ENCODE measurements at regions not wholly inside any gene's neighbourhood (a gene's known extent, or its start where the extent isn't known, plus 50 kb on each side); places are given as distances from the start of the nearest gene placed in this dataset.

DNA sequence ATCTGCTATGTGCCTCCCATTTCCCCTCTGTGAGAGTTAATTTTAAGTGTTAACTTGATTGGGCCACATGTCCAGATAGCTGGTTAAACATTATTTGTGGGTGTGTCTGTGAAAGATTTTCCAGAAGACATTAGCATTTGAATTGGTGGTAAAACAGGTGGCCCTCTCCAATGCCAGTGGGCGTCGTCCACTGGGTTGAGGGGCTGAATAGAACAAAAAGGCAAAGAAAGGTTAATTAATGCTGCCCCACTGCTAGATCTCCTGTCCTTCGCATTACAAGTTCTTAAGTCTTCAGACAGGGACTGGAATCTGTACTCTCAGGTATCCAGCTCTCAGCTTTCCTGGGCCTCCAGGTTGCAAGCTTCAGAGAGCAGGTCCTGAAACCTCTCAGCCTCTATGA lies 1160.9 kb upstream of the LRRN3 start:
- Histone ChIP-seq H3K27ac (ENCODE audit: low read depth in 1 of 2, low read length in 1 of 2) (no peak overlapping the region), H3K4me3 (ENCODE audit: low read length in 2 of 2) (no peak overlapping the region), H3K9me3 (ENCODE audit: control insufficient read depth in 2 of 2, insufficient read depth in 1 of 2, low read length in 1 of 2) (no peaks in the 10 kb centered on the region), H3K4me1 (ENCODE audit: control insufficient read depth in 2 of 2, insufficient read depth in 2 of 2, low read length in 2 of 2) (no peaks in the 10 kb centered on the region), H3K27me3 (ENCODE audit: control insufficient read depth in 2 of 2, insufficient read depth in 1 of 2, low read length in 1 of 2) (no peaks in the 10 kb centered on the region), H3K36me3 (ENCODE audit: control insufficient read depth in 2 of 2, insufficient read depth in 2 of 2, low read length in 1 of 2) (no peaks in the 10 kb centered on the region)
- no peak for DNase-seq (ENCODE audit: low read depth in 6 of 9, low spot score in 9 of 9)
- WGBS: 90% methylated on average over 3 of the region's 3 CpGs

DNA sequence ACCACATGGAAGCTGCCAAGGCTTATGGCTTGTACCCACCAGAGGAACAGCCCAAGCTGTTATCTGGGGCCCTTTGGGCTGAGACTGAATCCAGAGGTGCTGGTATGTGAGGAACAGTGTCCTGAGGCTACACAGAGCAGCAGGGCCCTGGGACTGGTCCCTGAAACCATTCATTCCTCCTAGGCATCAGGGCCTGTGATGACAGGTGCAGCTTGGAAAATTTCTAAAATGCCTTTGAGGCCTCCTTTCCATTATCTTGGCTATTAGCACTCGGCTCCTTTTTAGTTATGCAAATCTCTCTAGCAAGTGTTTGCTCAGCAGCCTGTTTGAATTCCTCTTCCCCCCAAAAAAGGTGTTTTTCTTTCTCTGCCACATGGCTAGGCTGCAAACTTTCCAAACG lies 1151.7 kb upstream of the LRRN3 start:
- no peak for DNase-seq (ENCODE audit: low read depth in 6 of 9, low spot score in 9 of 9)
- Histone ChIP-seq H3K27ac (ENCODE audit: low read depth in 1 of 2, low read length in 1 of 2) (no peak overlapping the region), H3K27me3 (ENCODE audit: control insufficient read depth in 2 of 2, insufficient read depth in 1 of 2, low read length in 1 of 2) (no peaks in the 10 kb centered on the region), H3K4me1 (ENCODE audit: control insufficient read depth in 2 of 2, insufficient read depth in 2 of 2, low read length in 2 of 2) (no peaks in the 10 kb centered on the region), H3K4me3 (ENCODE audit: low read length in 2 of 2) (no peak overlapping the region), H3K36me3 (ENCODE audit: control insufficient read depth in 2 of 2, insufficient read depth in 2 of 2, low read length in 1 of 2) (no peaks in the 10 kb centered on the region), H3K9me3 (ENCODE audit: control insufficient read depth in 2 of 2, insufficient read depth in 1 of 2, low read length in 1 of 2) (peaks cover 0 to 12% of the 10 kb centered on the region in 2 donors)
- 63% methylated on average over 2 of the region's 2 CpGs for WGBS

DNA sequence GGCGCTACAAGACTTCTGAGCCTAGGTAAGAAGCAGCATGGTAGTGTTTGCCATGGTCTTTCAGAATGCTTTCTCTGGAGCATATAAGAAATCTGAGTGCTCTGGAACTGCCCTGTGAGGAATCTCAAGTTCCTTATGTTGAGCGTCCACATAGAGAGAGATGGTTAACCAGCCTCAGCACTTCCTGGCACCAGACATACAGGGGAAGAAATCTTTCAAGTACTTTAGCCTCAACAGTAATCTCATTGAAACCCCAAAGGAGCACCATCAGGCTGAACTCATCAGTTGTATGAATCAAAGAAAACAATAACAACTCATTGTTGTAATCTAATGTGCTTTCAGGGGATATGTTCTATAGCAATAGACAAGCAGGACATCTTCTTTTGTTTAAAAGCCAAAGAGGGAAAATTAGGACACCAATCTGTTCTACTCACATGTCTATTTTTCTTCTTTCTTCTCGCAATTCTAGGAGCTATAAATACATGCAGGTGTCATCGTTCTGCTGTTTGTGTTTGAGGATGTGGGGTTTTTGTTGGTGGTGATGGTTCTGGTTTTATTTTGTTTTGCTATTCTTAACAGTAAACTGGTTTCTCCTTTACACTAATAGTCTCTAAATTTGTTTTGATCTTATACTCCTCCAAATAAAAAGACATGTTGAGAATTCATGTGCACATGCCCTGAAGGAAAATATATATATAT lies 1145.0 kb upstream of the LRRN3 start:
- no peak for DNase-seq (ENCODE audit: low read depth in 6 of 9, low spot score in 9 of 9)
- Histone ChIP-seq H3K36me3 (ENCODE audit: control insufficient read depth in 2 of 2, insufficient read depth in 2 of 2, low read length in 1 of 2) (no peaks in the 10 kb centered on the region), H3K27ac (ENCODE audit: low read depth in 1 of 2, low read length in 1 of 2) (no peak overlapping the region), H3K4me3 (ENCODE audit: low read length in 2 of 2) (no peak overlapping the region), H3K4me1 (ENCODE audit: control insufficient read depth in 2 of 2, insufficient read depth in 2 of 2, low read length in 2 of 2) (no peaks in the 10 kb centered on the region), H3K27me3 (ENCODE audit: control insufficient read depth in 2 of 2, insufficient read depth in 1 of 2, low read length in 1 of 2) (no peaks in the 10 kb centered on the region), H3K9me3 (ENCODE audit: control insufficient read depth in 2 of 2, insufficient read depth in 1 of 2, low read length in 1 of 2) (no peaks in the 10 kb centered on the region)
- 84% methylated on average over 4 of the region's 4 CpGs for WGBS

DNA sequence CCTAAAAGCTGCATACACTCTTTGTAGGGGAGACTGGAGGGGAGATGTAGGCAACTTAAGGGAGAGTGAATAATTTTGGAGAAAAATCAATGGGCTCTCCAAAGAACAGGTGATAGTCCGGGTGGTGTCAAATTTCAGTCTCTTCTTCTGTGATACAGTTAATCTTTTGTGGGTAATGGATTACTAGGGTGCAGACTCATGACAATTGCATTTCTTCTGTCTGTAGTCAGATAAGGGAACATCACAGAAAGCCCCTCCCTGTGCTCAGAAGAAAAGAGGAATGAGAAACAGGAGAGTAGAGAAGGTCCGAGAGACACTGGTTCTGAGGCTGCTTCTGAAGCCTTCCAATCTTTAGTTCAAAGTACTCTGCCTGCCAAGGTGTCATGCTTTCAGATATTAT lies 1140.7 kb upstream of the LRRN3 start:
- H3K9me3 ChIP-seq (ENCODE audit: control insufficient read depth in 2 of 2, insufficient read depth in 1 of 2, low read length in 1 of 2): no peaks in the 10 kb centered on the region
- no peak overlapping the region for H3K27ac ChIP-seq (ENCODE audit: low read depth in 1 of 2, low read length in 1 of 2)
- H3K27me3 ChIP-seq (ENCODE audit: control insufficient read depth in 2 of 2, insufficient read depth in 1 of 2, low read length in 1 of 2): no peaks in the 10 kb centered on the region
- DNase-seq (ENCODE audit: low read depth in 6 of 9, low spot score in 9 of 9): no peak
- H3K4me3 ChIP-seq (ENCODE audit: low read length in 2 of 2): no peak overlapping the region
- no peaks in the 10 kb centered on the region for H3K4me1 ChIP-seq (ENCODE audit: control insufficient read depth in 2 of 2, insufficient read depth in 2 of 2, low read length in 2 of 2)
- WGBS: 86% methylated on average over 2 of the region's 2 CpGs
- no peaks in the 10 kb centered on the region for H3K36me3 ChIP-seq (ENCODE audit: control insufficient read depth in 2 of 2, insufficient read depth in 2 of 2, low read length in 1 of 2)

DNA sequence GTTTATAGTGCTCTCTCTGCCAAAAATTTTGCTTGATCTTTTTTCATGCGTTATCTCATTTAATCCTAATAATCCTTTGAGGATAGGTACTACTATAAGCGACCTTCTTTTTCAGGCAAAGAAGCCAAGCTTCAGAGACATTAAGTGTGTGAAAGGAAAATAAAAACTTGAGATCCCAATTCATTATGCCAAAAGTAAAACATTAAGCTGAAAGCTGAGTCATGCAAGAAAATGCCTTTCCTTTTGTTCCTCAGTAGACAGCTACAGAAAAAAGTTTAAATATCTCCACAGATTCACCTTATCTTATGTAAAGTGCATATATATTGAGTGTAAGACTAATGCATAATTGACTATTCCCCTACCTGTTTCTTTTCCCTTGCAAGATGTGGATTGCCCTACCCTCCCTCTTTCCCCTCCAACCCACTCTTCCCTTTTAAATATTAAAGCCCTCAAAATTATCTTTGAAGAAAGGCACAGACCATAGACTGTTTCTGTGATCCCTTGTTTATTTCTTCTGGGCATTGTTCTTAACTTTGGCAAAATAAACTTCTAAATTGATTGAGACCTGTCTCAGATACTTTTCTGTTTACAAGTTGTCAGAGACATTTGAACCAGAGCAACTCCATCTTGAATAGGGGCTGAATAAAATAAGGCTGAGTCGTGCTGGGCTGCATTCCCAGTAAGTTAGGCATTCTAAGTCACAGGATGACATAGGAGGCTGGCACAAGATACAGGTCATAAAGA lies 1139.9 kb upstream of the LRRN3 start:
- H3K4me1 ChIP-seq (ENCODE audit: control insufficient read depth in 2 of 2, insufficient read depth in 2 of 2, low read length in 2 of 2): no peaks in the 10 kb centered on the region
- DNase-seq (ENCODE audit: low read depth in 6 of 9, low spot score in 9 of 9): no peak
- whole genome bisulfite sequencing: 87% methylated on average over 3 of the region's 3 CpGs
- no peaks in the 10 kb centered on the region for H3K27me3 ChIP-seq (ENCODE audit: control insufficient read depth in 2 of 2, insufficient read depth in 1 of 2, low read length in 1 of 2)
- H3K4me3 ChIP-seq (ENCODE audit: low read length in 2 of 2): no peak overlapping the region
- H3K27ac ChIP-seq (ENCODE audit: low read depth in 1 of 2, low read length in 1 of 2): no peak overlapping the region
- H3K9me3 ChIP-seq (ENCODE audit: control insufficient read depth in 2 of 2, insufficient read depth in 1 of 2, low read length in 1 of 2): no peaks in the 10 kb centered on the region
- H3K36me3 ChIP-seq (ENCODE audit: control insufficient read depth in 2 of 2, insufficient read depth in 2 of 2, low read length in 1 of 2): no peaks in the 10 kb centered on the region

DNA sequence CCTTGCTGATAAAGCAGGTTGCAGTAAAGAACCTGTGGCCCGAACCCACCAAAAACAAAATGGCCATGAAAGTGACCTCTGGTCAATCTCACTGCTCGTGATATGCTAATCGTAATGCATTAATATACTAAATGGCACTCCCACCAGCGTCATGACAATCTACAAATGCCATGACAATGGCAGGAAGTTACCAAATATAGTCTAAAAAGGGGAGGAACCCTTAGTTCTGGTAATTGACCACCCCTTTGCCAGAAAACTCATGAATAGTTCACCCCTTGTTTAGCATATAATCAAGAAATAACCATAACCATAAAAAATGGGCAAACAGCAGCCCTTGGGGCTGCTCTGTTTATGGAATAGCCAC lies 1139.4 kb upstream of the LRRN3 start:
- Histone ChIP-seq H3K9me3 (ENCODE audit: control insufficient read depth in 2 of 2, insufficient read depth in 1 of 2, low read length in 1 of 2) (no peaks in the 10 kb centered on the region), H3K4me3 (ENCODE audit: low read length in 2 of 2) (no peak overlapping the region), H3K27me3 (ENCODE audit: control insufficient read depth in 2 of 2, insufficient read depth in 1 of 2, low read length in 1 of 2) (no peaks in the 10 kb centered on the region), H3K27ac (ENCODE audit: low read depth in 1 of 2, low read length in 1 of 2) (no peak overlapping the region), H3K4me1 (ENCODE audit: control insufficient read depth in 2 of 2, insufficient read depth in 2 of 2, low read length in 2 of 2) (no peaks in the 10 kb centered on the region), H3K36me3 (ENCODE audit: control insufficient read depth in 2 of 2, insufficient read depth in 2 of 2, low read length in 1 of 2) (no peaks in the 10 kb centered on the region)
- no peak for DNase-seq (ENCODE audit: low read depth in 6 of 9, low spot score in 9 of 9)
- 87% methylated on average over 4 of the region's 4 CpGs for WGBS

DNA sequence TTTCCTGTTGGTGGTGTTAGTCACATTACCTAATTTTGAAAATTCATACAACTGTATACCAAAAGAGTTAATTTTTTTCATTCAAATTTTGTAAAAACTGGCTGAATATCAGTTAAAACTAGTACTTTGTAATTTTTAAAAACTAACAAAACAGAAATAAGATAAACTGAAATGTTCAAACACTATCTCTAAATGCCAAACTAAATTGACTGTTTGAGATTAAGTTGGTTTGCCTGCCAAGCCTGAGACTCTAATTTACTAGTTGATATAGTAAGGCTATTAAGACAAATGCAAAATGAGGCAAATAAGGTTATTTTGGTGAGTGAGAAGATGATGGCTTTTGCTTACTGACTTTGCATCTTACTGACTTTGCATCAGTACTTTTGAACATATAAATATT lies 1134.9 kb upstream of the LRRN3 start:
- no peaks in the 10 kb centered on the region for H3K27me3 ChIP-seq (ENCODE audit: control insufficient read depth in 2 of 2, insufficient read depth in 1 of 2, low read length in 1 of 2)
- no peak for DNase-seq (ENCODE audit: low read depth in 6 of 9, low spot score in 9 of 9)

DNA sequence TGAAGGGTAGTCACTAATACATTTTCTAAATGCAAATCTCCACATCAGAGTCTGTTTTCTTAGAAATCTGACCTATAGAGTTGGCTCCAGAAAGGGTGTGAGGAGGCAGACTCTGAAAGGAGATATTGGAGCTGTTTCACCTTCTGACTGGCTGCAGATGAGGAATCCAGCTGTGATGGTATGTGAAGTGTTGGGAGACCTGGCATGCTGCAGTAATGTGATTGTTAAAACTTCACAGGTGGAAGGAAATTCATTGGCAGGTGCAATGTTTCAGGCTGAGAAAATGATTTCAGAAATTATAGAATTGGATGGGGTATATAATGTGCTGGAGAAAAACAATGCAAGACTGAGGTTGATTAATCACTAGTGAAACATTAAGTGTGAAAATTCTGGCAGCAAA lies 1134.0 kb upstream of the LRRN3 start:
- no peak for DNase-seq (ENCODE audit: low read depth in 6 of 9, low spot score in 9 of 9)
- no peak overlapping the region for H3K4me3 ChIP-seq (ENCODE audit: low read length in 2 of 2)
- no peaks in the 10 kb centered on the region for H3K27me3 ChIP-seq (ENCODE audit: control insufficient read depth in 2 of 2, insufficient read depth in 1 of 2, low read length in 1 of 2)
- no peak overlapping the region for H3K27ac ChIP-seq (ENCODE audit: low read depth in 1 of 2, low read length in 1 of 2)
- H3K4me1 ChIP-seq (ENCODE audit: control insufficient read depth in 2 of 2, insufficient read depth in 2 of 2, low read length in 2 of 2): no peaks in the 10 kb centered on the region
- no peaks in the 10 kb centered on the region for H3K36me3 ChIP-seq (ENCODE audit: control insufficient read depth in 2 of 2, insufficient read depth in 2 of 2, low read length in 1 of 2)
- H3K9me3 ChIP-seq (ENCODE audit: control insufficient read depth in 2 of 2, insufficient read depth in 1 of 2, low read length in 1 of 2): peaks cover 0 to 6% of the 10 kb centered on the region in 2 donors

More for the DNA sequence above, 1134.9 kb upstream of the LRRN3 start:
- peaks cover 0 to 6% of the 10 kb centered on the region in 2 donors for H3K9me3 ChIP-seq (ENCODE audit: control insufficient read depth in 2 of 2, insufficient read depth in 1 of 2, low read length in 1 of 2)
- H3K27ac ChIP-seq (ENCODE audit: low read depth in 1 of 2, low read length in 1 of 2): no peak overlapping the region
- H3K4me3 ChIP-seq (ENCODE audit: low read length in 2 of 2): no peak overlapping the region
- H3K36me3 ChIP-seq (ENCODE audit: control insufficient read depth in 2 of 2, insufficient read depth in 2 of 2, low read length in 1 of 2): no peaks in the 10 kb centered on the region
- H3K4me1 ChIP-seq (ENCODE audit: control insufficient read depth in 2 of 2, insufficient read depth in 2 of 2, low read length in 2 of 2): no peaks in the 10 kb centered on the region

DNA sequence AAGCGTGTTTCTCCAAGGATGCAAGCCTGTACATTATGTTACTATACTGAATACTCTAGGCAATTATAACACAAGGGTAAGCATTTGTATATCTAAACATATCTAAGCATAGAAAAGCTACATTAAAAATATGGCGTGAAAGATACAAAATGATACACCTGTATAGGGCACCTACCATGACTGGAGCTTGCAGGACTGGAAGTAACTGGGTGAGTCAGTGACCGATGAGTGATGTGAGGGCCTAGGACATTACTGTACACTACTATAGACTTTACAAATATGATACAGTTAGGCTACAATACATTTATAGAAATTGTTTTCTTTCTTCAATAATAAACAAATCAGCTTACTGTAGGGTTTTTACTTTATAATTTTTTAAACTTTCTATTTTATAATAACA lies 1127.2 kb upstream of the LRRN3 start:
- WGBS: 64% methylated on average over 3 of the region's 3 CpGs
- H3K4me1 ChIP-seq (ENCODE audit: control insufficient read depth in 2 of 2, insufficient read depth in 2 of 2, low read length in 2 of 2): no peaks in the 10 kb centered on the region
- H3K27ac ChIP-seq (ENCODE audit: low read depth in 1 of 2, low read length in 1 of 2): no peak overlapping the region
- no peak for DNase-seq (ENCODE audit: low read depth in 6 of 9, low spot score in 9 of 9)
- no peak overlapping the region for H3K4me3 ChIP-seq (ENCODE audit: low read length in 2 of 2)
- H3K36me3 ChIP-seq (ENCODE audit: control insufficient read depth in 2 of 2, insufficient read depth in 2 of 2, low read length in 1 of 2): no peaks in the 10 kb centered on the region
- peaks cover 0 to 6% of the 10 kb centered on the region in 2 donors for H3K9me3 ChIP-seq (ENCODE audit: control insufficient read depth in 2 of 2, insufficient read depth in 1 of 2, low read length in 1 of 2)
- no peaks in the 10 kb centered on the region for H3K27me3 ChIP-seq (ENCODE audit: control insufficient read depth in 2 of 2, insufficient read depth in 1 of 2, low read length in 1 of 2)
